HL-60 (cell line): ENCODE measurements at regions not wholly inside any gene's neighbourhood (a gene's known extent, or its start where the extent isn't known, plus 50 kb on each side); places are given as distances from the start of the nearest gene placed in this dataset.

ENCODE experiments used
- DNase-seq, 2 experiments: peaks; one replicate each; pipeline ENCODE4 v3.0.0-alpha.2; 2010 to 2020; ENCODE audit warnings: low read depth in 1 of 2, low spot score in 1 of 2
- H3K27ac ChIP-seq: fragments of 250-450 bp; sonication (Bioruptor Pico); replicated peaks from 2 replicates; pipeline ENCODE4 v1.5.1; 2020; ENCODE audit warnings: mild to moderate bottlenecking, moderate library complexity
- H3K27me3 ChIP-seq: fragments of 250-450 bp; sonication (Bioruptor Pico); 2 replicates; pipeline ENCODE4 v1.5.1; 2021; ENCODE audit warnings: mild to moderate bottlenecking, moderate library complexity; ENCODE audit not compliant: insufficient read depth, poor library complexity, severe bottlenecking
- H3K4me3 ChIP-seq: replicated peaks from 2 replicates; pipeline ENCODE4 v1.5.1; 2011; ENCODE audit warnings: mild to moderate bottlenecking, control low read depth, low read length; ENCODE audit not compliant: insufficient read depth
- GABPA ChIP-seq: IDR thresholded peaks from 2 replicates; pipeline ENCODE4 v1.6.1; 2012; ENCODE audit warnings: low read depth
- POLR2AphosphoS5 ChIP-seq: IDR thresholded peaks from 2 replicates; pipeline ENCODE4 v1.6.1; 2012; ENCODE audit warnings: low read depth
- SPI1 ChIP-seq: IDR thresholded peaks from 2 replicates; pipeline ENCODE4 v1.6.1; 2012; ENCODE audit warnings: low read depth, mild to moderate bottlenecking, borderline replicate concordance
- TF ChIP-seq, protein P1 (sequence below): IDR thresholded peaks from one replicate; pipeline ENCODE4 v1.5.1; 2011; ENCODE audit warnings: low read length, control low read depth, inconsistent platforms; ENCODE audit not compliant: insufficient read depth
- TF ChIP-seq, protein P2 (sequence below): IDR thresholded peaks from 2 replicates; pipeline ENCODE4 v1.6.1; 2012; ENCODE audit warnings: low read depth; ENCODE audit not compliant: insufficient replicate concordance

DNA sequence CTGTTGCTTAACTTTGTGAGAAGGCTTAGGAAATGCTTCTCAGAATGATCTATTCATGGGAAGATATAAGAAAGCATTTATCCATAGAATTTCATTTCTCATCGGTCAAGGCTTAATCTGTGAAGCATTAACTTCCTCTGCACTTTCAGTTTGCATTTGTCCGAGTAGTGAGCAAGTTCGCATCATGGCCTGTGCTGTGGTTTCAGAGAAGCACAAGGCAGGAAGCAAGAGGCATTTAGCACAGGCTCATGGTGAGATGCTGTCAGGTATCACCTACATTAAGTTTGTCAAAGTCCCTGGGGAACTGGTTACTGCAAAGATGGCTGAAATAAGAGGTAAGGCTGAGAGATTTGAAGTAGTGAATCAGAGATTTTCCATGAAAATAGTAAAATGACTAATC is 244.9 kb downstream of the NAP1L3 start:
- no peak for DNase-seq
- no peaks in the 10 kb centered on the region for H3K27me3 ChIP-seq
- H3K27ac ChIP-seq = no peak overlapping the region
- H3K4me3 ChIP-seq = no peak overlapping the region
- no peak for TF ChIP-seq POLR2AphosphoS5
- TF ChIP-seq GABPA = no peak
- TF ChIP-seq SPI1 = no peak
- TF ChIP-seq, protein P1, sequence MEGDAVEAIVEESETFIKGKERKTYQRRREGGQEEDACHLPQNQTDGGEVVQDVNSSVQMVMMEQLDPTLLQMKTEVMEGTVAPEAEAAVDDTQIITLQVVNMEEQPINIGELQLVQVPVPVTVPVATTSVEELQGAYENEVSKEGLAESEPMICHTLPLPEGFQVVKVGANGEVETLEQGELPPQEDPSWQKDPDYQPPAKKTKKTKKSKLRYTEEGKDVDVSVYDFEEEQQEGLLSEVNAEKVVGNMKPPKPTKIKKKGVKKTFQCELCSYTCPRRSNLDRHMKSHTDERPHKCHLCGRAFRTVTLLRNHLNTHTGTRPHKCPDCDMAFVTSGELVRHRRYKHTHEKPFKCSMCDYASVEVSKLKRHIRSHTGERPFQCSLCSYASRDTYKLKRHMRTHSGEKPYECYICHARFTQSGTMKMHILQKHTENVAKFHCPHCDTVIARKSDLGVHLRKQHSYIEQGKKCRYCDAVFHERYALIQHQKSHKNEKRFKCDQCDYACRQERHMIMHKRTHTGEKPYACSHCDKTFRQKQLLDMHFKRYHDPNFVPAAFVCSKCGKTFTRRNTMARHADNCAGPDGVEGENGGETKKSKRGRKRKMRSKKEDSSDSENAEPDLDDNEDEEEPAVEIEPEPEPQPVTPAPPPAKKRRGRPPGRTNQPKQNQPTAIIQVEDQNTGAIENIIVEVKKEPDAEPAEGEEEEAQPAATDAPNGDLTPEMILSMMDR = no peak
- TF ChIP-seq, protein P2, sequence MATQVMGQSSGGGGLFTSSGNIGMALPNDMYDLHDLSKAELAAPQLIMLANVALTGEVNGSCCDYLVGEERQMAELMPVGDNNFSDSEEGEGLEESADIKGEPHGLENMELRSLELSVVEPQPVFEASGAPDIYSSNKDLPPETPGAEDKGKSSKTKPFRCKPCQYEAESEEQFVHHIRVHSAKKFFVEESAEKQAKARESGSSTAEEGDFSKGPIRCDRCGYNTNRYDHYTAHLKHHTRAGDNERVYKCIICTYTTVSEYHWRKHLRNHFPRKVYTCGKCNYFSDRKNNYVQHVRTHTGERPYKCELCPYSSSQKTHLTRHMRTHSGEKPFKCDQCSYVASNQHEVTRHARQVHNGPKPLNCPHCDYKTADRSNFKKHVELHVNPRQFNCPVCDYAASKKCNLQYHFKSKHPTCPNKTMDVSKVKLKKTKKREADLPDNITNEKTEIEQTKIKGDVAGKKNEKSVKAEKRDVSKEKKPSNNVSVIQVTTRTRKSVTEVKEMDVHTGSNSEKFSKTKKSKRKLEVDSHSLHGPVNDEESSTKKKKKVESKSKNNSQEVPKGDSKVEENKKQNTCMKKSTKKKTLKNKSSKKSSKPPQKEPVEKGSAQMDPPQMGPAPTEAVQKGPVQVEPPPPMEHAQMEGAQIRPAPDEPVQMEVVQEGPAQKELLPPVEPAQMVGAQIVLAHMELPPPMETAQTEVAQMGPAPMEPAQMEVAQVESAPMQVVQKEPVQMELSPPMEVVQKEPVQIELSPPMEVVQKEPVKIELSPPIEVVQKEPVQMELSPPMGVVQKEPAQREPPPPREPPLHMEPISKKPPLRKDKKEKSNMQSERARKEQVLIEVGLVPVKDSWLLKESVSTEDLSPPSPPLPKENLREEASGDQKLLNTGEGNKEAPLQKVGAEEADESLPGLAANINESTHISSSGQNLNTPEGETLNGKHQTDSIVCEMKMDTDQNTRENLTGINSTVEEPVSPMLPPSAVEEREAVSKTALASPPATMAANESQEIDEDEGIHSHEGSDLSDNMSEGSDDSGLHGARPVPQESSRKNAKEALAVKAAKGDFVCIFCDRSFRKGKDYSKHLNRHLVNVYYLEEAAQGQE = no peak

DNA sequence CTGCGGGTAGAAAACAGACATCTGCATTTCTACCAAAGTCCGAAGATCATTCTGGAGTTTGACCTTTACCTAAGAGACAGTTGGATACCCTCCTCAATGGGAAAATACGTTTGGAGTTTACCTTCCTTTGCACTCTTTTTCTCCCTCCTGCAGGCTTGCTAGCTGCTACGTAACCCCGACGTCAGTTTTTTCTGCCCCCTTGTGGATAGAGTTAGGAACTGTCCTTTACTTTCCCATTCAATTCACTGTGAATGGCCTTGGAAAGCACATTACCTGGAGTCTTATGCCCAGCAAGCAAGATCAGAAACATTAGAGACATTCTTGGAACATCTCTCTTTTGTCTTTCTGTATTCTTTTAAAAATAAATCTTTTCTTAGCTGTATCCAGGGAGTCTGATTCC is 250.7 kb downstream of the NAP1L3 start:
- no peak overlapping the region for H3K27ac ChIP-seq
- DNase-seq = peak in 1 of 2 experiments; percentile 23
- no peaks in the 10 kb centered on the region for H3K27me3 ChIP-seq
- TF ChIP-seq, protein P2 = no peak
- TF ChIP-seq, protein P1 = peak; percentile 10
- H3K4me3 ChIP-seq = no peak overlapping the region

DNA sequence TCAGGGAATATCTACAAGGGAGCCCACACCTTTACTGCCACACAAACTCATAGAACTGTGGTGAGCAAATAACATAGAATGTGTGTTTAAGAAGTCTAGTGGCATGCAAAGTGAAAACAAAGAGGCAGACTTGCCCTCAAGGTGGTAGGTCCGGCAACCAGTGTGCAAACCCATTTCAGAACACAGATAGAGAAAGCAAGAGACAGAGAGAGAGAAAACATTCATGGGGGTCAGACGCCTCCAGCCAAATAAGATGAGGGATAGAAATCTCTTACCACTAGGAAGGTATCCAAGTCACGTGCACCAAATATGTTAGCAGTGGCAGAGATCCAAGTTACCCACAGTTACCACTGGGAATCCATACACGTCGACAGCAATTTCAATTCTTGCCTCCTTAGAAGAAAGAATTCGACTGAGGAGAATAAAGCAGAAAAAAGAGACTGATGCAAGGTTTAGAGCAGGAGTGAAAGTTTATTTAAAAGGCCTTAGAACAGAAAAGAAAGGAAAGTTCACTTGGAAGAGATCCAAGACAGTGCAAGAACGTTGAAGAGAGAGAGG is 252.8 kb downstream of the NAP1L3 start:
- DNase-seq = no peak
- no peak overlapping the region for H3K4me3 ChIP-seq
- no peaks in the 10 kb centered on the region for H3K27me3 ChIP-seq
- no peak overlapping the region for H3K27ac ChIP-seq
- no peak for TF ChIP-seq POLR2AphosphoS5
- no peak for TF ChIP-seq GABPA
- no peak for TF ChIP-seq SPI1
- TF ChIP-seq, protein P1 = no peak
- TF ChIP-seq, protein P2 = no peak
